ENCODE measurements at regions not wholly inside any gene's neighbourhood (a gene's known extent, or its start where the extent isn't known, plus 50 kb on each side); places are given as distances from the start of the nearest gene placed in this dataset.
"Not testable (repeated sequence)": the region's sequence is repeated elsewhere in the genome, so short reads cannot be mapped to it uniquely, and the experiment has no call there.

- DNase-seq (ENCODE audit: low read depth in 2 of 3, low spot score in 1 of 3), result no peak
These were observed 88.2 kb downstream of the KLHL28 start for GRCh38 chr14:44873536-44873935.

- no peak for DNase-seq (ENCODE audit: low read depth in 2 of 3, low spot score in 1 of 3)
These were observed 95.0 kb downstream of the KLHL28 start for GRCh38 chr14:44866770-44867169.

GRCh38 chr14:44866322-44866721 is 95.4 kb downstream of the KLHL28 start:
- DNase-seq (ENCODE audit: low read depth in 2 of 3, low spot score in 1 of 3), result no peak

GRCh38 chr14:44863271-44863670 is 98.5 kb downstream of the KLHL28 start:
- no peak for DNase-seq (ENCODE audit: low read depth in 2 of 3, low spot score in 1 of 3)

- no peak for DNase-seq (ENCODE audit: low read depth in 2 of 3, low spot score in 1 of 3)
These were observed 107.6 kb downstream of the KLHL28 start for GRCh38 chr14:44854114-44854513.

GRCh38 chr14:44847526-44848309 is 114.0 kb downstream of the KLHL28 start:
- DNase-seq (ENCODE audit: low read depth in 2 of 3, low spot score in 1 of 3), result no peak

GRCh38 chr14:44846232-44846824 is 115.4 kb downstream of the KLHL28 start:
- DNase-seq (ENCODE audit: low read depth in 2 of 3, low spot score in 1 of 3), result peak in 1 of 3 donors; percentile 20

- not testable (repeated sequence) for DNase-seq (ENCODE audit: low read depth in 2 of 3, low spot score in 1 of 3)
These were observed 125.8 kb downstream of the KLHL28 start for GRCh38 chr14:44835928-44836327.

GRCh38 chr14:44833376-44834060 is 128.2 kb downstream of the KLHL28 start:
- no peak for DNase-seq (ENCODE audit: low read depth in 2 of 3, low spot score in 1 of 3)

- DNase-seq (ENCODE audit: low read depth in 2 of 3, low spot score in 1 of 3), result no peak
These were observed 131.4 kb downstream of the KLHL28 start for GRCh38 chr14:44830371-44830770.

- DNase-seq (ENCODE audit: low read depth in 2 of 3, low spot score in 1 of 3), result no peak
These were observed 132.7 kb downstream of the KLHL28 start for GRCh38 chr14:44829021-44829420.

- DNase-seq (ENCODE audit: low read depth in 2 of 3, low spot score in 1 of 3), result no peak
These were observed 133.7 kb downstream of the KLHL28 start for GRCh38 chr14:44828023-44828422.

- DNase-seq (ENCODE audit: low read depth in 2 of 3, low spot score in 1 of 3), result no peak
These were observed 141.3 kb downstream of the KLHL28 start for GRCh38 chr14:44820230-44820964.

GRCh38 chr14:44814196-44814595 is 147.6 kb downstream of the KLHL28 start:
- no peak for DNase-seq (ENCODE audit: low read depth in 2 of 3, low spot score in 1 of 3)

- DNase-seq (ENCODE audit: low read depth in 2 of 3, low spot score in 1 of 3), result no peak
These were observed 149.1 kb downstream of the KLHL28 start for GRCh38 chr14:44812672-44813071.

GRCh38 chr14:44804391-44804790 is 157.4 kb downstream of the KLHL28 start:
- no peak for DNase-seq (ENCODE audit: low read depth in 2 of 3, low spot score in 1 of 3)

- no peak for DNase-seq (ENCODE audit: low read depth in 2 of 3, low spot score in 1 of 3)
These were observed 158.4 kb downstream of the KLHL28 start for GRCh38 chr14:44803239-44803905.

GRCh38 chr14:44798386-44799242 is 163.1 kb downstream of the KLHL28 start:
- no peak for DNase-seq (ENCODE audit: low read depth in 2 of 3, low spot score in 1 of 3)

GRCh38 chr14:44795725-44796124 is 166.0 kb downstream of the KLHL28 start:
- no peak for DNase-seq (ENCODE audit: low read depth in 2 of 3, low spot score in 1 of 3)

- no peak for DNase-seq (ENCODE audit: low read depth in 2 of 3, low spot score in 1 of 3)
These were observed 170.0 kb downstream of the KLHL28 start for GRCh38 chr14:44791730-44792129.

Data from stimulated activated CD4-positive, alpha-beta T cell treated with anti-CD3 and anti-CD28 coated beads, Interleukin-12 subunit alpha, Interleukin-12 subunit beta, amount 100 ng/mL, for 48 hours (primary cell).